SJCRH30 (cell line): ENCODE measurements at regions not wholly inside any gene's neighbourhood (a gene's known extent, or its start where the extent isn't known, plus 50 kb on each side); places are given as distances from the start of the nearest gene placed in this dataset.
A peak's percentile ranks its signal among the peaks of the same experiment; 100 is the strongest.

Source experiments
- DNase-seq, 2 experiments: peaks; one replicate each; pipeline ENCODE4 v3.0.0-alpha.2; 2015 to 2020
- H3K27ac ChIP-seq: fragments of 250-450 bp; sonication (Bioruptor Pico); 2 replicates; pipeline ENCODE4 v1.5.1; 2020; ENCODE audit warnings: mild to moderate bottlenecking, moderate library complexity
- H3K27me3 ChIP-seq: fragments of 250-450 bp; sonication (Bioruptor Pico); 2 replicates; pipeline ENCODE4 v1.5.1; 2020; ENCODE audit warnings: mild to moderate bottlenecking, moderate library complexity
- H3K36me3 ChIP-seq: fragments of 250-450 bp; sonication (Bioruptor Pico); 2 replicates; pipeline ENCODE4 v1.5.1; 2020; ENCODE audit warnings: mild to moderate bottlenecking, moderate library complexity
- H3K4me1 ChIP-seq: fragments of 250-450 bp; sonication (Bioruptor Pico); 2 replicates; pipeline ENCODE4 v1.5.1; 2020; ENCODE audit warnings: mild to moderate bottlenecking, moderate library complexity
- H3K4me3 ChIP-seq: fragments of 250-450 bp; sonication (Bioruptor Pico); 2 replicates; pipeline ENCODE4 v1.5.1; 2020; ENCODE audit warnings: mild to moderate bottlenecking, moderate library complexity
- H3K9me3 ChIP-seq: fragments of 250-450 bp; sonication (Bioruptor Pico); replicated peaks from 2 replicates; pipeline ENCODE4 v1.5.1; 2020; ENCODE audit warnings: mild to moderate bottlenecking, moderate library complexity

GRCh38 chr16:24477492-24477891, 61.9 kb upstream of the RBBP6 start:
- Histone ChIP-seq H3K36me3 (no peaks in the 10 kb centered on the region), H3K9me3 (no peaks in the 10 kb centered on the region), H3K4me3 (no peak overlapping the region), H3K27ac (no peak overlapping the region), H3K27me3 (no peaks in the 10 kb centered on the region), H3K4me1 (no peaks in the 10 kb centered on the region)
- no peak for DNase-seq

- peak; percentile 13 to 15 for DNase-seq
- H3K4me3 ChIP-seq = no peak overlapping the region
- H3K27ac ChIP-seq = no peak overlapping the region
- no peaks in the 10 kb centered on the region for H3K4me1 ChIP-seq
- no peaks in the 10 kb centered on the region for H3K36me3 ChIP-seq
- H3K9me3 ChIP-seq = no peaks in the 10 kb centered on the region
- H3K27me3 ChIP-seq = no peaks in the 10 kb centered on the region
Measured at GRCh38 chr16:24478401-24478800, 61.0 kb upstream of the RBBP6 start.

GRCh38 chr16:24482681-24483202, 56.6 kb upstream of the RBBP6 start:
- no peaks in the 10 kb centered on the region for H3K4me1 ChIP-seq
- DNase-seq = no peak
- no peak overlapping the region for H3K27ac ChIP-seq
- H3K4me3 ChIP-seq = no peak overlapping the region
- no peaks in the 10 kb centered on the region for H3K36me3 ChIP-seq
- H3K27me3 ChIP-seq = no peaks in the 10 kb centered on the region; the same call in 1 of the 2 replicates
- no peaks in the 10 kb centered on the region for H3K9me3 ChIP-seq

GRCh38 chr16:24488045-24488444, 51.3 kb upstream of the RBBP6 start:
- no peak overlapping the region for H3K4me3 ChIP-seq
- no peaks in the 10 kb centered on the region for H3K36me3 ChIP-seq
- H3K4me1 ChIP-seq = peaks cover 6% of the 10 kb centered on the region
- H3K9me3 ChIP-seq = no peaks in the 10 kb centered on the region
- DNase-seq = no peak
- no peaks in the 10 kb centered on the region; the same call in 1 of the 2 replicates for H3K27me3 ChIP-seq
- H3K27ac ChIP-seq = no peak overlapping the region
